Naive thymus-derived CD4-positive, alpha-beta T cell (primary cell): ENCODE measurements at regions not wholly inside any gene's neighbourhood (a gene's known extent, or its start where the extent isn't known, plus 50 kb on each side); places are given as distances from the start of the nearest gene placed in this dataset.

Experiments
- ATAC-seq: fragments of 150-1000 bp; cut with Tn5 transposase; 2 replicates; pipeline ENCODE4 v1.10.0; 2021; ENCODE audit warnings: mild to moderate bottlenecking, moderate library complexity
- CTCF ChIA-PET: fragments of 350-600 bp; sonication (Branson Sonifier 250); formaldehyde crosslinking; loops from one replicate; lab custom pipeline; 2021; ENCODE audit warnings: antibody characterized with exemption; lab: Charles Lee
- POLR2A ChIA-PET: fragments of 350-600 bp; sonication (Branson Sonifier 250); formaldehyde crosslinking; loops from one replicate; lab custom pipeline; 2021; ENCODE audit warnings: antibody characterized with exemption, inconsistent platforms; lab: Charles Lee
- DNase-seq, 9 donors: peaks; one replicate each; pipeline versions ENCODE4 v3.0.0 to v3.0.0-alpha.2; 2020 to 2022; ENCODE audit warnings: mixed read lengths in 1 of 9
- H3K27ac ChIP-seq: one replicate; pipeline ENCODE4 v1.7.0; 2013; ENCODE audit warnings: mild to moderate bottlenecking, low read depth, low read length, moderate library complexity
- H3K27me3 ChIP-seq, 2 donors: one replicate each; pipeline ENCODE4 v1.7.0; 2013; ENCODE audit warnings: low read length in 2 of 2, mild to moderate bottlenecking in 2 of 2, moderate library complexity in 2 of 2; ENCODE audit not compliant: control insufficient read depth in 2 of 2, insufficient read depth in 2 of 2
- H3K36me3 ChIP-seq, 3 experiments: 1 replicate in 2 of 3; 2 replicates in 1 of 3; pipeline ENCODE4 v1.7.0; 2013; ENCODE audit warnings: low read length in 3 of 3, mild to moderate bottlenecking in 3 of 3, moderate library complexity in 1 of 3; ENCODE audit not compliant: insufficient read depth in 3 of 3, control insufficient read depth in 2 of 3
- H3K4me1 ChIP-seq, 2 donors: one replicate each; pipeline ENCODE4 v1.7.0; 2013; ENCODE audit warnings: low read length in 2 of 2, mild to moderate bottlenecking in 2 of 2, moderate library complexity in 1 of 2; ENCODE audit not compliant: control insufficient read depth in 2 of 2, insufficient read depth in 2 of 2
- H3K4me3 ChIP-seq: 2 replicates; pipeline ENCODE4 v1.7.0; 2013; ENCODE audit warnings: mild to moderate bottlenecking, low read length
- H3K9me3 ChIP-seq, 3 experiments: 1 replicate in 2 of 3; 2 replicates in 1 of 3; pipeline ENCODE4 v1.7.0; 2013; ENCODE audit warnings: low read length in 3 of 3; ENCODE audit not compliant: control insufficient read depth in 2 of 3
- H3K27ac Mint-ChIP-seq, 9 donors: one replicate each; pipeline ENCODE4 v1.8.0; 2020 to 2022; ENCODE audit warnings: mixed read lengths in 9 of 9, mild to moderate bottlenecking in 8 of 9, moderate library complexity in 5 of 9, inconsistent platforms in 2 of 9
- H3K27me3 Mint-ChIP-seq, 5 donors: one replicate each; pipeline ENCODE4 v1.8.0; 2021 to 2022; ENCODE audit warnings: mixed read lengths in 5 of 5, mild to moderate bottlenecking in 1 of 5
- H3K36me3 Mint-ChIP-seq, 5 donors: one replicate each; pipeline ENCODE4 v1.8.0; 2020 to 2022; ENCODE audit warnings: mixed read lengths in 5 of 5, mild to moderate bottlenecking in 3 of 5, inconsistent platforms in 1 of 5
- H3K4me1 Mint-ChIP-seq, 7 donors: one replicate each; pipeline ENCODE4 v1.8.0; 2020 to 2022; ENCODE audit warnings: mixed read lengths in 7 of 7, mild to moderate bottlenecking in 3 of 7, inconsistent platforms in 1 of 7
- H3K4me3 Mint-ChIP-seq, 10 donors: one replicate each; pipeline ENCODE4 v1.8.0; 2020 to 2022; ENCODE audit warnings: mild to moderate bottlenecking in 10 of 10, mixed read lengths in 10 of 10, moderate library complexity in 6 of 10, inconsistent platforms in 2 of 10
- H3K9me3 Mint-ChIP-seq, 11 donors: one replicate each; pipeline ENCODE4 v1.8.0; 2020 to 2022; ENCODE audit warnings: mixed read lengths in 11 of 11, mild to moderate bottlenecking in 4 of 11, inconsistent platforms in 1 of 11, moderate library complexity in 1 of 11
- intact Hi-C, 2 donors: fragments of 100-400 bp; cut with micrococcal nuclease; formaldehyde crosslinking; loops; one replicate each; pipeline ENCODE4 v1.15.1; 2023

DNA sequence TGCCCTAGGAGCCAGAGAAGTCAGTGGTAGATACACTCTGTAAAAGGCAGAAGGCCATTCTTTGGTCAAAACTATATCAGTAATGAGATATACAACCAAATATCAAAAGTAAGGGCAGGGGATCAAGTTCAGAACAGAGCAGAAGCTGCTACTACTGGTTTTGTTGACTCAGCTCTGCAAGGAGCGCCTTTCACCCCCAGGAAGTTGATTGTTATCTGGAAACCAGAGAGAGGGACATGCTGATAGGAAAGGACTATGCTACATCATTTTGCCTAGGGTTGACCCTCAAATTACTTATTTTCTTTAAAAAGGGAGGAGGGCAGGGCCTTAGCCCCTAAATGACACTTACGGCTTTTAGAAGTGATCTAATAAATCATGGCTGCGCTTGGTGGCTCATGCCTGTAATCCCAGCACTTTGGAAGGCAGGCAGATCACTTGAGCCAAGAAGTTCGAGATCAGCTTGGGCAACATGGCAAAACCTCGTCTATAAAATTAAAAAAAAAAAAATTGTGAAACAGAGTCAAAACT lies 194.0 kb downstream of the KLHL28 start:
- no peak overlapping the region for H3K27ac Mint-ChIP-seq
- no peaks in the 10 kb centered on the region for H3K9me3 ChIP-seq
- no peak overlapping the region for H3K27ac ChIP-seq
- no peaks in the 10 kb centered on the region for H3K27me3 ChIP-seq
- H3K4me3 Mint-ChIP-seq, result no peak overlapping the region
- ChIA-PET CTCF (no interaction called here), POLR2A (no interaction called here)
- H3K4me1 ChIP-seq, result no peaks in the 10 kb centered on the region
- no peak for DNase-seq
- H3K9me3 Mint-ChIP-seq, result peaks cover 0 to 1% (median 0%) of the 10 kb centered on the region in 11 donors
- H3K4me3 ChIP-seq, result no peak overlapping the region
- no peak for ATAC-seq
- no peaks in the 10 kb centered on the region for H3K36me3 ChIP-seq
- intact Hi-C loops, result no loop called here
- H3K4me1 Mint-ChIP-seq, result no peaks in the 10 kb centered on the region
- no peaks in the 10 kb centered on the region for H3K36me3 Mint-ChIP-seq
- H3K27me3 Mint-ChIP-seq, result peaks cover 0 to 23% (median 6%) of the 10 kb centered on the region in 5 donors

DNA sequence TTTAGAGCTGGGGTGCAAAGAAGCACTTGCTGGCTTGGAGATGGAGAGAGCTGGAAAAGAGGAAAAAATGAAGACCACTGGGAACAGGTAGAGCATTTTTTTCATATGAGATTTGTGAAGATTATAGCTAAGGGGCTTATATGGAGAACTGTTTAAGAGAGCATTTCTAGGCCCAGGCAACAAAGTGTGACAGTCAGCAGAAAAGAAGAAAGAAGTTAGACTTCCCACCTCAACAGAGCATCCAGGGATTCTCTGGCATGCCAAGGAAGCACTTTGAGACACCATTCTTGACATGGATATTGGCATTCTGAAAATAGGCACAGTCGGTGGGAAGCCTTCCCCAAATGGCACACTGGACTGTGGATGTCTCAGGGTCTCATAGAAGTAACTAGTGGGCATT lies 195.5 kb downstream of the KLHL28 start:
- peaks cover 0 to 3% (median 0%) of the 10 kb centered on the region in 11 donors for H3K9me3 Mint-ChIP-seq
- no peak for DNase-seq

DNA sequence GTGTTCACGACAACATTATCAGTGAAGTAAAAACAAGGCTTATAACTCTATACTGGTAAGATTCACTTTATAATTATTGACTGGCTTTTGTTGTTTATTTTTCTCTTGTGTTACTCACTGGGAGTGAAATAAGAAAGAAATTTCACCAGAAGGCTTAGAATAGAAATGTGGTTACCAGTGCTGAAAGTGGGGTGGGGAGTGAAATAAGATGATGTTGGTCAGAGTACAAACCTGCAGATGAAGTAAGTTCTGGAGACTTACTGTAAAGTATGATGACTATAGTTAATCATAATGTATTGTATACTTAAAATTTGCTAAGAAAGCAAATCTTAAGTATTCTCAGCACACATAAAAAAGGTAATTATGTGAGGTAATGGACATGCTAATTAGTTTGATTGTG lies 198.4 kb downstream of the KLHL28 start:
- H3K4me3 Mint-ChIP-seq, result no peak overlapping the region
- Histone ChIP-seq H3K27me3 (no peaks in the 10 kb centered on the region), H3K27ac (no peak overlapping the region), H3K4me3 (no peak overlapping the region), H3K36me3 (no peaks in the 10 kb centered on the region), H3K4me1 (no peaks in the 10 kb centered on the region), H3K9me3 (no peaks in the 10 kb centered on the region)
- H3K36me3 Mint-ChIP-seq, result no peaks in the 10 kb centered on the region
- peaks cover 0 to 14% (median 5%) of the 10 kb centered on the region in 5 donors for H3K27me3 Mint-ChIP-seq
- intact Hi-C loops, result no loop called here
- no peak for ATAC-seq
- DNase-seq, result no peak
- H3K4me1 Mint-ChIP-seq, result no peaks in the 10 kb centered on the region
- CTCF ChIA-PET, result no interaction called here
- H3K9me3 Mint-ChIP-seq, result peaks cover 0 to 3% (median 0%) of the 10 kb centered on the region in 11 donors
- POLR2A ChIA-PET, result no interaction called here
- no peak overlapping the region for H3K27ac Mint-ChIP-seq

More for the DNA sequence above, 195.5 kb downstream of the KLHL28 start:
- Mint-ChIP-seq H3K27me3 (peaks cover 0 to 23% (median 6%) of the 10 kb centered on the region in 5 donors), H3K4me3 (no peak overlapping the region), H3K4me1 (no peaks in the 10 kb centered on the region), H3K36me3 (no peaks in the 10 kb centered on the region), H3K27ac (no peak overlapping the region)
- Histone ChIP-seq H3K4me3 (no peak overlapping the region), H3K4me1 (no peaks in the 10 kb centered on the region), H3K36me3 (no peaks in the 10 kb centered on the region), H3K27ac (no peak overlapping the region), H3K9me3 (no peaks in the 10 kb centered on the region), H3K27me3 (no peaks in the 10 kb centered on the region)
- intact Hi-C loops, result no loop called here
- no peak for ATAC-seq
- POLR2A ChIA-PET, result no interaction called here
- CTCF ChIA-PET, result no interaction called here

DNA sequence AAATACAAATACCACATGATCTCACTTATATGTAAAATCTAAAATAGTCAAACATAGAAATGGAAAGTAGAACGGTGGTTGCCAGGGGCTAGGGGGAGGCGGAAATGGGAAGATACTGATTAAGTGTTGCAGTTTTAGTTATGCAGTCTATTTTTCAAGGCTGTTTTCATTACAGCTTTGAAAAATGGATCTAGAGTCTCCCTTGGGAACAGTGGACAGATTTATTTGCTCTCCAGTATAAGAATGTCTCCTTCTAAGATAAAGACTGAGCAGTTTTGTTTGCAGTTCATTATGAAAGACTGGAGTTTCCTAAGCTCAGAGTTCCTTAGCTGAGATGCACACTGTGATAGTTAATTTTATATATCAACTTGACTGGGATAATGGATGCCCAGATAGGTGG lies 202.5 kb downstream of the KLHL28 start:
- CTCF ChIA-PET, result interaction anchor here (0.5 kb wide), 1 partner anchor 1333 kb away, joined by 3 read pairs; no protein-coding TSS in a partner anchor

DNA sequence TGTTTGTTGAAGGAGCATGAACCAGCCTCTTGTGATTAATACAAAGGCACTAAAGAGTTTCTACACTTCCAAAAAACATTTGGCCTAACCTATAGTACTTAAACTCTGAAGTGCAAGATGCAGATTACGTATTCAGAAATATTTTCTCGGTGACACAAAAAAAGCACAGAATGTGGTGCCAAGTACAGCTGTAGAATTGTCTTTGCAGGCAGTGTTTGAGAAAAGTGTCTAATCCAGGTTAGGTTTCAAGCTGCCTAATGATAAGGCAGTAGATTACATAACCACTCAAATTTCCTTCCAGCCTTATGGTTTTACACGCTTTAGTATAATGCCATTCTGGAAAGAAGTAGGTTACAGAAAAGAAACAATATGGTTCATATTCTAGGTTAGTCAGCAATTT lies 205.2 kb downstream of the KLHL28 start:
- no peaks in the 10 kb centered on the region for H3K4me1 Mint-ChIP-seq

More for the DNA sequence above, 202.5 kb downstream of the KLHL28 start:
- Mint-ChIP-seq H3K27ac (no peak overlapping the region), H3K36me3 (no peaks in the 10 kb centered on the region), H3K27me3 (peaks cover 0 to 5% (median 0%) of the 10 kb centered on the region in 5 donors), H3K9me3 (peaks cover 0 to 3% (median 0%) of the 10 kb centered on the region in 11 donors), H3K4me1 (no peaks in the 10 kb centered on the region), H3K4me3 (no peak overlapping the region)
- Histone ChIP-seq H3K9me3 (no peaks in the 10 kb centered on the region), H3K4me1 (no peaks in the 10 kb centered on the region), H3K27me3 (no peaks in the 10 kb centered on the region), H3K36me3 (no peaks in the 10 kb centered on the region), H3K4me3 (no peak overlapping the region), H3K27ac (no peak overlapping the region)
- intact Hi-C loops, result no loop called here
- POLR2A ChIA-PET, result no interaction called here
- DNase-seq (no peak), ATAC-seq (no peak)

DNA sequence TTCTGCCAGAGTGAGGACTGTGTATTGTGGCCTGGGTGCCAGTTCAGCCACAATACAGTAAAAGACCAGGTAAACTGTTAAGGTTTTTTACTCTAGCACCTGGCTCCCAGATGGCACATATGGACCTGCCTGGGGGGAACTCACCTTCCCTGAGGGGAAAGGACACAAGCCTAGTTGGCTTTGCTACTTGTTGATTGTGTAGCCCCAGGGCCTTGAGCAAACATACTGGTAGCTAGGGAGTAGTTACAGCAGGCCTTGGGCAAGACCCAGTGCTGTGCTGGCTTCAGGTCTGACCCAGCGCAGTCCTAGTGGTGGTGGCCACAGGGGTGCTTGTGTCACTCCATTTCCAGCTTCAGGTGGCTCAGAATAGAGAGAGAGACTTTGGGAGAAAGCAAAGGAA lies 216.4 kb downstream of the KLHL28 start:
- Histone ChIP-seq H3K4me3 (no peak overlapping the region), H3K36me3 (no peaks in the 10 kb centered on the region), H3K9me3 (no peaks in the 10 kb centered on the region), H3K4me1 (no peaks in the 10 kb centered on the region), H3K27me3 (no peaks in the 10 kb centered on the region), H3K27ac (no peak overlapping the region)
- no peaks in the 10 kb centered on the region for H3K4me1 Mint-ChIP-seq
- no peak for DNase-seq
- H3K27me3 Mint-ChIP-seq, result peaks cover 0 to 19% (median 9%) of the 10 kb centered on the region in 5 donors
- H3K36me3 Mint-ChIP-seq, result no peaks in the 10 kb centered on the region
- ChIA-PET POLR2A (no interaction called here), CTCF (no interaction called here)
- peaks cover 2 to 16% (median 6%) of the 10 kb centered on the region in 11 donors for H3K9me3 Mint-ChIP-seq
- H3K4me3 Mint-ChIP-seq, result no peak overlapping the region
- ATAC-seq, result no peak
- no peak overlapping the region for H3K27ac Mint-ChIP-seq
- intact Hi-C loops, result no loop called here

More for the DNA sequence above, 205.2 kb downstream of the KLHL28 start:
- H3K9me3 ChIP-seq, result no peaks in the 10 kb centered on the region
- no peak overlapping the region for H3K4me3 ChIP-seq
- Mint-ChIP-seq H3K4me3 (no peak overlapping the region), H3K36me3 (no peaks in the 10 kb centered on the region), H3K9me3 (peaks cover 0 to 2% (median 0%) of the 10 kb centered on the region in 11 donors), H3K27me3 (no peaks in the 10 kb centered on the region), H3K27ac (no peak overlapping the region)
- no peaks in the 10 kb centered on the region for H3K4me1 ChIP-seq
- intact Hi-C loops, result no loop called here
- ATAC-seq (no peak), DNase-seq (no peak)
- no peak overlapping the region for H3K27ac ChIP-seq
- H3K36me3 ChIP-seq, result no peaks in the 10 kb centered on the region
- ChIA-PET CTCF (no interaction called here), POLR2A (no interaction called here)
- H3K27me3 ChIP-seq, result no peaks in the 10 kb centered on the region

DNA sequence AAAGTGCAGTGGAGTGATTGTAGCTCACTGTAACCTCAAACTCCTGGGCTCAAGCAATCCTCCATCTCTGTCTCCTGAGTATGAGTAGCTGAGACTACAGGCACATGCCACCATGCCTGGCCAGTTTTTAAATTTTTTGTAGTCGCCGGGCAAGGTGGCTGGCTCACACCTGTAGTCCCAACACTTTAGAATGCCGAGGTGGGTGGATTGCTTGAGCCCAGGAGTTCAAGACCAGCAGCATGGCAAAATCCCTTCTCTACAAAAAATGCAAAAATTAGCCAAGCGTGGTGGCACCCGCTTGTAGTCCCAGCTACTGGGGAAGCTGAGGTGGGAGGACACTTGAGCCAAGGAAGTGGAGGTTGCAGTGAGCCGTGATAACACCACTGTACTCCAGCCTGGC lies 219.5 kb downstream of the KLHL28 start:
- no peak overlapping the region for H3K27ac Mint-ChIP-seq
- ATAC-seq (no peak), DNase-seq (no peak)
- no peaks in the 10 kb centered on the region for H3K9me3 ChIP-seq
- H3K27me3 Mint-ChIP-seq, result peaks cover 0 to 13% (median 9%) of the 10 kb centered on the region in 5 donors
- H3K36me3 ChIP-seq, result no peaks in the 10 kb centered on the region
- POLR2A ChIA-PET, result no interaction called here
- no peaks in the 10 kb centered on the region for H3K4me1 ChIP-seq
- H3K4me3 Mint-ChIP-seq, result no peak overlapping the region
- H3K9me3 Mint-ChIP-seq, result peaks cover 0 to 14% (median 2%) of the 10 kb centered on the region in 11 donors
- H3K36me3 Mint-ChIP-seq, result no peaks in the 10 kb centered on the region
- CTCF ChIA-PET, result interaction anchor here (0.6 kb wide), 1 partner anchor 21 kb away, joined by 3 read pairs; no protein-coding TSS in a partner anchor
- intact Hi-C loops, result no loop called here
- no peak overlapping the region for H3K27ac ChIP-seq
- no peaks in the 10 kb centered on the region for H3K27me3 ChIP-seq
- no peaks in the 10 kb centered on the region for H3K4me1 Mint-ChIP-seq
- no peak overlapping the region for H3K4me3 ChIP-seq
